ENCODE measurements at regions not wholly inside any gene's neighbourhood (a gene's known extent, or its start where the extent isn't known, plus 50 kb on each side); places are given as distances from the start of the nearest gene placed in this dataset.

- Mint-ChIP-seq H3K36me3 (ENCODE audit: insufficient read depth) (no peaks in the 10 kb centered on the region), H3K4me1 (no peaks in the 10 kb centered on the region), H3K9me3 (no peaks in the 10 kb centered on the region), H3K27me3 (peaks cover 21% of the 10 kb centered on the region), H3K4me3 (no peak overlapping the region), H3K27ac (ENCODE audit: low read depth) (no peak overlapping the region)
- ATAC-seq (replicated peaks; ENCODE audit: extremely low read depth, poor library complexity, severe bottlenecking) (no peak), DNase-seq (ENCODE audit: low spot score in 2 of 2) (no peak)
Observed at GRCh38 chr5:111649516-111649915, 107.5 kb downstream of the NREP start.

- Mint-ChIP-seq H3K9me3 (no peaks in the 10 kb centered on the region), H3K36me3 (ENCODE audit: insufficient read depth) (no peaks in the 10 kb centered on the region), H3K4me1 (no peaks in the 10 kb centered on the region), H3K4me3 (no peak overlapping the region), H3K27ac (ENCODE audit: low read depth) (no peak overlapping the region), H3K27me3 (peaks cover 27% of the 10 kb centered on the region)
- DNase-seq (ENCODE audit: low spot score in 2 of 2) (no peak), ATAC-seq (replicated peaks; ENCODE audit: extremely low read depth, poor library complexity, severe bottlenecking) (no peak)
Observed at GRCh38 chr5:111645303-111645838, 111.6 kb downstream of the NREP start.

- no peak for ATAC-seq (replicated peaks; ENCODE audit: extremely low read depth, poor library complexity, severe bottlenecking)
- Mint-ChIP-seq H3K27ac (ENCODE audit: low read depth) (no peak overlapping the region), H3K4me3 (no peak overlapping the region), H3K27me3 (peaks cover 16% of the 10 kb centered on the region), H3K36me3 (ENCODE audit: insufficient read depth) (no peaks in the 10 kb centered on the region), H3K9me3 (peaks cover 6% of the 10 kb centered on the region), H3K4me1 (no peaks in the 10 kb centered on the region)
- DNase-seq (ENCODE audit: low spot score in 2 of 2): no peak
Observed at GRCh38 chr5:111643499-111643898, 113.5 kb downstream of the NREP start.

- Mint-ChIP-seq H3K4me3 (no peak overlapping the region), H3K9me3 (peaks cover 6% of the 10 kb centered on the region), H3K27ac (ENCODE audit: low read depth) (no peak overlapping the region), H3K36me3 (ENCODE audit: insufficient read depth) (no peaks in the 10 kb centered on the region), H3K27me3 (peaks cover 16% of the 10 kb centered on the region), H3K4me1 (no peaks in the 10 kb centered on the region)
- no peak for ATAC-seq (replicated peaks; ENCODE audit: extremely low read depth, poor library complexity, severe bottlenecking)
- DNase-seq (ENCODE audit: low spot score in 2 of 2): no peak
Observed at GRCh38 chr5:111641533-111642233, 115.3 kb downstream of the NREP start.

- H3K27ac Mint-ChIP-seq (ENCODE audit: low read depth): no peak overlapping the region
- H3K4me1 Mint-ChIP-seq: no peaks in the 10 kb centered on the region
- H3K9me3 Mint-ChIP-seq: peaks cover 6% of the 10 kb centered on the region
- no peak for DNase-seq (ENCODE audit: low spot score in 2 of 2)
- no peak for ATAC-seq (replicated peaks; ENCODE audit: extremely low read depth, poor library complexity, severe bottlenecking)
- peaks cover 11% of the 10 kb centered on the region for H3K27me3 Mint-ChIP-seq
- no peaks in the 10 kb centered on the region for H3K36me3 Mint-ChIP-seq (ENCODE audit: insufficient read depth)
- no peak overlapping the region for H3K4me3 Mint-ChIP-seq
Observed at GRCh38 chr5:111639912-111640311, 117.1 kb downstream of the NREP start.

GRCh38 chr5:111636736-111637135 is 120.3 kb downstream of the NREP start:
- peaks cover 23% of the 10 kb centered on the region for H3K27me3 Mint-ChIP-seq
- no peaks in the 10 kb centered on the region for H3K4me1 Mint-ChIP-seq
- H3K36me3 Mint-ChIP-seq (ENCODE audit: insufficient read depth): peaks cover 2% of the 10 kb centered on the region

GRCh38 chr5:111635916-111636570 is 121.0 kb downstream of the NREP start:
- ATAC-seq (replicated peaks; ENCODE audit: extremely low read depth, poor library complexity, severe bottlenecking): no peak
- Mint-ChIP-seq H3K4me3 (no peak overlapping the region), H3K4me1 (no peaks in the 10 kb centered on the region), H3K27me3 (peaks cover 26% of the 10 kb centered on the region), H3K9me3 (peaks cover 6% of the 10 kb centered on the region), H3K36me3 (ENCODE audit: insufficient read depth) (peaks cover 2% of the 10 kb centered on the region), H3K27ac (ENCODE audit: low read depth) (no peak overlapping the region)
- DNase-seq (ENCODE audit: low spot score in 2 of 2): no peak

More at GRCh38 chr5:111636736-111637135, 120.3 kb downstream of the NREP start:
- ATAC-seq (replicated peaks; ENCODE audit: extremely low read depth, poor library complexity, severe bottlenecking) (no peak), DNase-seq (ENCODE audit: low spot score in 2 of 2) (no peak)
- H3K9me3 Mint-ChIP-seq: peaks cover 6% of the 10 kb centered on the region
- H3K27ac Mint-ChIP-seq (ENCODE audit: low read depth): no peak overlapping the region
- H3K4me3 Mint-ChIP-seq: no peak overlapping the region

GRCh38 chr5:111635151-111635902 is 121.7 kb downstream of the NREP start:
- Mint-ChIP-seq H3K4me3 (no peak overlapping the region), H3K9me3 (peaks cover 6% of the 10 kb centered on the region), H3K27me3 (peaks cover 26% of the 10 kb centered on the region), H3K27ac (ENCODE audit: low read depth) (no peak overlapping the region), H3K36me3 (ENCODE audit: insufficient read depth) (peaks cover 2% of the 10 kb centered on the region), H3K4me1 (no peaks in the 10 kb centered on the region)
- no peak for DNase-seq (ENCODE audit: low spot score in 2 of 2)
- ATAC-seq (replicated peaks; ENCODE audit: extremely low read depth, poor library complexity, severe bottlenecking): no peak

GRCh38 chr5:111631328-111631727 is 119.0 kb upstream of the STARD4 start:
- ATAC-seq (replicated peaks; ENCODE audit: extremely low read depth, poor library complexity, severe bottlenecking) (no peak), DNase-seq (ENCODE audit: low spot score in 2 of 2) (no peak)
- no peak overlapping the region for H3K27ac Mint-ChIP-seq (ENCODE audit: low read depth)
- peaks cover 33% of the 10 kb centered on the region for H3K27me3 Mint-ChIP-seq
- no peak overlapping the region for H3K4me3 Mint-ChIP-seq
- no peaks in the 10 kb centered on the region for H3K4me1 Mint-ChIP-seq
- H3K9me3 Mint-ChIP-seq: peaks cover 4% of the 10 kb centered on the region
- peaks cover 2% of the 10 kb centered on the region for H3K36me3 Mint-ChIP-seq (ENCODE audit: insufficient read depth)

GRCh38 chr5:111628901-111629300 is 116.6 kb upstream of the STARD4 start:
- Mint-ChIP-seq H3K9me3 (peaks cover 8% of the 10 kb centered on the region), H3K36me3 (ENCODE audit: insufficient read depth) (no peaks in the 10 kb centered on the region), H3K27ac (ENCODE audit: low read depth) (no peak overlapping the region), H3K4me1 (no peaks in the 10 kb centered on the region), H3K27me3 (peaks cover 39% of the 10 kb centered on the region), H3K4me3 (no peak overlapping the region)
- no peak for ATAC-seq (replicated peaks; ENCODE audit: extremely low read depth, poor library complexity, severe bottlenecking)
- DNase-seq (ENCODE audit: low spot score in 2 of 2): no peak

- Mint-ChIP-seq H3K27me3 (peaks cover 29% of the 10 kb centered on the region), H3K36me3 (ENCODE audit: insufficient read depth) (no peaks in the 10 kb centered on the region), H3K9me3 (peaks cover 8% of the 10 kb centered on the region), H3K4me3 (no peak overlapping the region), H3K27ac (ENCODE audit: low read depth) (no peak overlapping the region), H3K4me1 (no peaks in the 10 kb centered on the region)
- DNase-seq (ENCODE audit: low spot score in 2 of 2) (no peak), ATAC-seq (replicated peaks; ENCODE audit: extremely low read depth, poor library complexity, severe bottlenecking) (no peak)
Observed at GRCh38 chr5:111627862-111628261, 115.5 kb upstream of the STARD4 start.

- Mint-ChIP-seq H3K36me3 (ENCODE audit: insufficient read depth) (no peaks in the 10 kb centered on the region), H3K9me3 (peaks cover 8% of the 10 kb centered on the region), H3K27ac (ENCODE audit: low read depth) (no peak overlapping the region), H3K4me3 (no peak overlapping the region), H3K27me3 (peaks cover 16% of the 10 kb centered on the region), H3K4me1 (no peaks in the 10 kb centered on the region)
- DNase-seq (ENCODE audit: low spot score in 2 of 2) (no peak), ATAC-seq (replicated peaks; ENCODE audit: extremely low read depth, poor library complexity, severe bottlenecking) (no peak)
Observed at GRCh38 chr5:111626473-111627148, 114.3 kb upstream of the STARD4 start.
